ENCODE measurements at regions not wholly inside any gene's neighbourhood (a gene's known extent, or its start where the extent isn't known, plus 50 kb on each side); places are given as distances from the start of the nearest gene placed in this dataset.

GRCh38 chr9:109945573-109945972 lies 165.6 kb downstream of the PALM2AKAP2 start:
- Mint-ChIP-seq H3K36me3 (no peaks in the 10 kb centered on the region), H3K9me3 (no peaks in the 10 kb centered on the region), H3K27ac (no peak overlapping the region), H3K4me3 (no peak overlapping the region), H3K27me3 (ENCODE audit: low read depth in 2 of 2) (peaks cover 7 to 9% of the 10 kb centered on the region in 2 donors), H3K4me1 (no peaks in the 10 kb centered on the region)
- no peaks in the 10 kb centered on the region for H3K9me3 ChIP-seq (ENCODE audit: control insufficient read depth, insufficient read depth, low read length)
- WGBS (ENCODE audit: insufficient coverage) = no CpG with 5 or more reads among the region's 1 CpG
- H3K36me3 ChIP-seq (ENCODE audit: control insufficient read depth, insufficient read depth, low read length) = no peaks in the 10 kb centered on the region
- intact Hi-C loops (cut with micrococcal nuclease) = no loop called here
- no peak for ATAC-seq
- no peak overlapping the region for H3K27ac ChIP-seq (ENCODE audit: low read length)
- no peak overlapping the region for H3K4me3 ChIP-seq (ENCODE audit: low read length)
- H3K27me3 ChIP-seq (ENCODE audit: control insufficient read depth, insufficient read depth, low read length) = no peaks in the 10 kb centered on the region
- TF ChIP-seq CTCF (IDR thresholded peaks at IDR 0.05) = no peak
- DNase-seq = no peak
- H3K4me1 ChIP-seq (ENCODE audit: control insufficient read depth, insufficient read depth, low read length) = no peaks in the 10 kb centered on the region

- ATAC-seq = no peak
- no peaks in the 10 kb centered on the region for H3K36me3 Mint-ChIP-seq
- peaks cover 3 to 7% of the 10 kb centered on the region in 2 donors for H3K27me3 Mint-ChIP-seq (ENCODE audit: low read depth in 2 of 2)
- no peaks in the 10 kb centered on the region for H3K9me3 Mint-ChIP-seq
- Histone ChIP-seq H3K27ac (ENCODE audit: low read length) (no peak overlapping the region), H3K4me1 (ENCODE audit: control insufficient read depth, insufficient read depth, low read length) (no peaks in the 10 kb centered on the region), H3K36me3 (ENCODE audit: control insufficient read depth, insufficient read depth, low read length) (no peaks in the 10 kb centered on the region), H3K9me3 (ENCODE audit: control insufficient read depth, insufficient read depth, low read length) (no peaks in the 10 kb centered on the region), H3K4me3 (ENCODE audit: low read length) (no peak overlapping the region), H3K27me3 (ENCODE audit: control insufficient read depth, insufficient read depth, low read length) (no peaks in the 10 kb centered on the region)
- intact Hi-C loops (cut with micrococcal nuclease) = no loop called here
- no CpG with 5 or more reads among the region's 1 CpG for WGBS (ENCODE audit: insufficient coverage)
- H3K4me3 Mint-ChIP-seq = no peak overlapping the region
- DNase-seq = no peak
- no peaks in the 10 kb centered on the region for H3K4me1 Mint-ChIP-seq
- no peak for TF ChIP-seq CTCF (IDR thresholded peaks at IDR 0.05)
- no peak overlapping the region for H3K27ac Mint-ChIP-seq
These were observed 168.5 kb downstream of the PALM2AKAP2 start for GRCh38 chr9:109948453-109948852.

GRCh38 chr9:109950710-109951443 lies 170.9 kb downstream of the PALM2AKAP2 start:
- no peaks in the 10 kb centered on the region for H3K36me3 ChIP-seq (ENCODE audit: control insufficient read depth, insufficient read depth, low read length)
- H3K27ac ChIP-seq (ENCODE audit: low read length) = no peak overlapping the region
- Mint-ChIP-seq H3K4me3 (no peak overlapping the region), H3K36me3 (no peaks in the 10 kb centered on the region), H3K27me3 (ENCODE audit: low read depth in 2 of 2) (peaks cover 2 to 7% of the 10 kb centered on the region in 2 donors), H3K9me3 (no peaks in the 10 kb centered on the region), H3K27ac (no peak overlapping the region), H3K4me1 (no peaks in the 10 kb centered on the region)
- 61% methylated on average over 7 of the region's 7 CpGs for WGBS (ENCODE audit: insufficient coverage)
- no peaks in the 10 kb centered on the region for H3K27me3 ChIP-seq (ENCODE audit: control insufficient read depth, insufficient read depth, low read length)
- H3K4me3 ChIP-seq (ENCODE audit: low read length) = no peak overlapping the region
- H3K4me1 ChIP-seq (ENCODE audit: control insufficient read depth, insufficient read depth, low read length) = no peaks in the 10 kb centered on the region
- TF ChIP-seq CTCF (IDR thresholded peaks at IDR 0.05) = no peak
- H3K9me3 ChIP-seq (ENCODE audit: control insufficient read depth, insufficient read depth, low read length) = no peaks in the 10 kb centered on the region
- peak in 1 of 2 donors; percentile 31 for DNase-seq
- no peak for ATAC-seq
- intact Hi-C loops (cut with micrococcal nuclease) = no loop called here

GRCh38 chr9:109953300-109953699 lies 173.3 kb downstream of the PALM2AKAP2 start:
- H3K27ac ChIP-seq (ENCODE audit: low read length) = no peak overlapping the region
- ATAC-seq (no peak), DNase-seq (no peak)
- no peaks in the 10 kb centered on the region for H3K9me3 ChIP-seq (ENCODE audit: control insufficient read depth, insufficient read depth, low read length)
- no peaks in the 10 kb centered on the region for H3K36me3 Mint-ChIP-seq
- H3K4me3 ChIP-seq (ENCODE audit: low read length) = no peak overlapping the region
- H3K4me3 Mint-ChIP-seq = no peak overlapping the region
- H3K27me3 ChIP-seq (ENCODE audit: control insufficient read depth, insufficient read depth, low read length) = no peaks in the 10 kb centered on the region
- WGBS (ENCODE audit: insufficient coverage) = 92% methylated on average over 3 of the region's 5 CpGs
- H3K9me3 Mint-ChIP-seq = no peaks in the 10 kb centered on the region
- TF ChIP-seq CTCF (IDR thresholded peaks at IDR 0.05) = no peak
- H3K36me3 ChIP-seq (ENCODE audit: control insufficient read depth, insufficient read depth, low read length) = no peaks in the 10 kb centered on the region
- no peaks in the 10 kb centered on the region for H3K4me1 ChIP-seq (ENCODE audit: control insufficient read depth, insufficient read depth, low read length)
- no peak overlapping the region for H3K27ac Mint-ChIP-seq
- intact Hi-C loops (cut with micrococcal nuclease) = no loop called here
- peaks cover 4 to 20% of the 10 kb centered on the region in 2 donors for H3K27me3 Mint-ChIP-seq (ENCODE audit: low read depth in 2 of 2)
- H3K4me1 Mint-ChIP-seq = no peaks in the 10 kb centered on the region
